NCI-H226 (cell line): ENCODE measurements at regions not wholly inside any gene's neighbourhood (a gene's known extent, or its start where the extent isn't known, plus 50 kb on each side); places are given as distances from the start of the nearest gene placed in this dataset.
A peak's percentile ranks its signal among the peaks of the same experiment; 100 is the strongest.
"Not testable (repeated sequence)": the region's sequence is repeated elsewhere in the genome, so short reads cannot be mapped to it uniquely, and the experiment has no call there.

Experiments used
- DNase-seq: peaks from one replicate; pipeline ENCODE4 v3.0.0-alpha.2; 2015

DNA sequence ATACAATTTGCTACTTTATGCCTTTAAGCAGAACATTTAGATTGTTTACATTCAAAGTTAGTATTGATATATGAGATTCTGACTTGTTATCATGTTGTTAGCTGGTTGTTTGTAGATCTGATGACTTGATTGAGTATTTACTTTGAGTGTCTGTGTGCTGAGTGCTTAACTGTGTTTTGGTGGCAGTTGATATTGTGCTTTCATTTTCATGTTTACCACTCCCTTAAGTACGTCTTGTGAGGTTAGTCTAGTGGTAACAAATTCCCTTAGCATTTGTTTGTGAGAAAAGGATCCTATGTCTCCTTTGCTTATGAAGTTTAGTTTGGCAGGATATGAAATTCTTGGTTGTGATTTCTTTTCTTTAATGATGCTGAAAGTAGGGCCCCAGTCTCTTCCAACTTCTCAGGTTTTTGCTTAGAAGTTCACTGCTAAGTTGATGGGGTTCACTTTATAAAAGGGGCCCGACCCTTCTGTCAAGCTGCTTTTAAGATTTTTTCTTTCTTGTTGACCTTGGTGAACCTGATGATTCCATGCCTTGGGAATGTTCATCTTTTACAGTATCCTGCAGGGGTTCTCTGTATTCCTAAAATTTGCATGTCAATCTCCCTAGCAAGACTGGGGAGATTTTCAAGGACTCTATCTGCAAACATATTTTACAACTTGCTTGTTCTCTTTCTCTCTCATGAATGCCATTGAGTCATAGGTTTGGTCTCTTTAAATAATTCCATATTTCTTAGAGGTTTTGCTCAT, 1095.4 kb upstream of the PCDH20 start:
- peak; percentile 3 for DNase-seq

DNA sequence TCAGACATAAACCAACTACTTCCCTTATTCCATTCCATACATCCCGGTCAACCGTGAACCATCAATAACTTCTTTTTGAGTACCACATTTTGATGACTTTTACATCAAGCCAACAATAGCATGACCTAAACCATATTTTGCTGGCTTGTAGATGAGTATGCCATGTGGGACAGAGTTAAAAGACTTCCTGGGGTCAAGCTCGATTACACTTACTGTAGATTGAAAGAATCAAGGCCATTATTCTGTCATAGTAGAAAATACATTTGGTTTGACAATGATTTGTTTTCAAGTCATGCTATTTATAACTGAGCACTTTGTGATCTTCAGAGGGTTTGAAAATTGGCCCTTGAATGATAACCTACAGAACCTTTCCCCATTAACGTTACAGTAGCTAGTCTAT, 1086.9 kb upstream of the PCDH20 start:
- no peak for DNase-seq

DNA sequence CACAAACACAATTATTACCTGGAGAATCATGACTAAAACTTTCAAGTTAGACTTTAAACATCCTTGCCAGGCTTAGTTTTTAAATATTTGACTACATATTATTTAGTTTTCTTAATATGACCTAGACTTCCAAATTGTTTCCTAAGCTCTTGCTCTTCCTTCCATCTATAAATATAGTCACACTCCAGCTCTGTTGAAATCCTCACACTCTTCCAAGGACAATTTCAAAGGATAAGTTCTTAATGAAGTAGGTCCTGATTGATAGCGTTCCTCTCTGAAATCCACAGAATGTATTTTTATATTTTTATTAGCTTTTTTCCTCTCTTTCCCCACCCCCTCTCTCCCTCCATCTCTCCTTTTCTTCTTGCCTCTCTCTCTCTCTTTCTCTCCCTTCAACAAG, 1074.1 kb upstream of the PCDH20 start:
- no peak for DNase-seq

DNA sequence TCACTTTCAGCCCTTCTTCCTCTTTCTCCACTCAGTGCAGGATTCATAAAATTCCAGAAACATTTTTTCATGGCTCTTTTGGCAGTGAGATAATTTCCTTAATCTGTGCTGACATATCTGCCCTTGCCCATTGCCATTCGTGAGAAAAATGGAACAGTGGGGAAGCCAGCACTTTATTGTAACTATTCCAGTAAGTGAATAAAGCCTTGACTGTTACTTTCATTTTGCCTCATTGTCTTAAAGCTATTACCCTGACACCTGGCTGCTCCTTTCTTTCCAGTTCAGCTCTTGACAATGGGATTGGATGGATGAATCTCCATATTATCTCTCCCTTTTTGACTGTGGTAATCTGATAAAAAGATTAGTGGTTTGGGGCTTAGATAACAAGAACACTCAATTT, 1068.1 kb upstream of the PCDH20 start:
- DNase-seq = peak; percentile 80

DNA sequence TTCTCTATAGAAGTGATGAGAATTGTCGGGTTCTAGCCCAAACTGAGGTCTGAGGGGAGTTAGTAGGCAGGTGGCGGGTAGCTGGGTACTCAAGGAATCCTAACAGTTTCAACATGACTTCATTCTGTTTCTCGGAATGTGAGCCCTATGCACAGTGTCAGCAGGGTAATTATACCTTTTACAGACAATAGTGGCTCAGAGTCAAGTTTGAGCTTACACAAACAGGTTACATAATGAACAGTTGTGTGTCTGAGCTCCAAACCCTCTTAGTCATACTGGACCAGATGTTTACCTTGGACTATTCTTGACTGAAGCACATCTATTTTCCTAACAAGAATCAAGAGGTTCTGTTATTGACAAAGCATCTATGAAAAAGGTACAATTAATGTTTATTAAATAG, 1066.7 kb upstream of the PCDH20 start:
- DNase-seq = no peak

DNA sequence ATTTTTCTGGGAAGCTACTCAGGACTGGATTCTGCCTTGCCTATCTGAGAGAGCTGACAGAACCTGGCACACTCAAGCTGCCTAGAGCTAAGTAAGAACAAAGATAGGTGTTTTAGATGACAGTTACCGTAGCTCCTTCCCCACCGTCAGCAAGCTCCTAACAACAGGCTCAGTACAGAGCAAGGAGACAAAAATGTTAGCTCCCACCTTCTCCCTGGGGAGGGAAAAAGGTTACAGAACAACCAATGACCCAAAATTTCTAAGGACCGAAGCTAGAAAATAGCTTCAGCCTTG, 1058.2 kb upstream of the PCDH20 start:
- no peak for DNase-seq

DNA sequence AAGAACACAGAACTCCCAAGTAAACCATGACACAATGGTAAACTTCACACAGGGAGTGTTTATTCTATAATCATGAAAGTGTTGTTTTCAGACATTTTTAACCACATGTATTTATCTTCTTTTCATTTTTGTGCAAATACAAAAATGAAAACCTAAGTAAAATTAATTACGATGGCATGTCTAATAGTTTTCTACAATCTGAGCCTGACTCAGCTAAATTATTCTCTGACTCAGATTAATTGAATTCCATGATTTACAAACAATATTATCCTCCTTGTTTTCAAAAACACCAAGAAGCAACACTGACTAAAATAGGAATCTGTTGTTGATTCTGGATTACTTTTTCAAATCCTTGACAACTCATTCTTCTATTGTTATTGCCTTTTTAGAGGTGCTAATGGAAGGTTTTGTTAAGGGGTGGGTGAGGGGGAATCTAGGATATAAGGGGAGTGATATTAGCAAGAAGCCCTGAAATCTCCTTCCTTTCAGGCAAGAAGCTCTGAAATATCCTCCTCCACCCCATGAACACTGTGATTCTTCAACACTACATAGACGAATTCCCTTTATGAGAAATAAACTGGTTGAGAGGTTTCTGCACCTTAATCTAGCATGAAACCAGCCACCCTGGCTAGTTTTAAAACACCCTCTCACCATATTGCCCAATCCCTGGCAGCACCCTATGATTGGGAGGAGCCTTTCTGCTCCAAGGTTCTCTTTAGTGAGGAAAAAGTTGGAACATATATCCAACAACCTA, 1057.7 kb upstream of the PCDH20 start:
- no peak for DNase-seq

DNA sequence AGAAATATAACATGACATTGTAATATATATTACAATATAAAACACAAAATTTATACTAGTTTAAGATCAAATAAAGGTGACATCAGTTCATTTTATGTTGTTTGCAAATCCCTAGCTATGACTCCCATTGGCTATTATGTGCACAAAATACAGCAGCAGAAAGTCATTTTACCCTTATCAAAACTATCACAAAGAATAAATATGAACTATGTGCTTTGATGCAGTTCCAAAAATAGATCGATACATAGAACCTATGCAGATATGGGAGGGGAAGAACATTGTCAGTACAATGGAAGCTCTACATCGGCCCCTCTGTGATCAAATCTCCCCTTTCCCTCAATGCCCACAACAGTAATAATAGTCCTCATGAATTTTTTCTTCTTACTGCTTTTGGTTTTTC, 1038.1 kb upstream of the PCDH20 start:
- DNase-seq = no peak

DNA sequence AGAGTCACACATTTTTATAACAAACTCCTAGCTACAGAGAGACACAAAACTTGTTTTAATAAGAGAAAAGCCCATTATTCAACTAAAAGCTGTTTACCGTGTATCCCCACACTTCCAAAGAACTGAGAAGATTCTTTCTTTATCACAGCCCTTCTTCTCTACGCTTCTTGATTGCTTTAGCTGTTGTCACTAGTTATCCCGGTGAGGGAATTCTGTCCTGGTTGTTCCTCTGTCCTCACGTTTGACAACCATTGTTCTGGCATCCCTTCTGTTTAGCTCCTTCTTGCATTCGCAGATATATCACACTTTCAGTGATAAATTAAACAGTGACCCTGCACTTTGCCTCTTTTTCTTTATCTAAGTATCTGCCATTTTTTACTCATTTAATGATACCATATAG, 1035.1 kb upstream of the PCDH20 start:
- DNase-seq = no peak

DNA sequence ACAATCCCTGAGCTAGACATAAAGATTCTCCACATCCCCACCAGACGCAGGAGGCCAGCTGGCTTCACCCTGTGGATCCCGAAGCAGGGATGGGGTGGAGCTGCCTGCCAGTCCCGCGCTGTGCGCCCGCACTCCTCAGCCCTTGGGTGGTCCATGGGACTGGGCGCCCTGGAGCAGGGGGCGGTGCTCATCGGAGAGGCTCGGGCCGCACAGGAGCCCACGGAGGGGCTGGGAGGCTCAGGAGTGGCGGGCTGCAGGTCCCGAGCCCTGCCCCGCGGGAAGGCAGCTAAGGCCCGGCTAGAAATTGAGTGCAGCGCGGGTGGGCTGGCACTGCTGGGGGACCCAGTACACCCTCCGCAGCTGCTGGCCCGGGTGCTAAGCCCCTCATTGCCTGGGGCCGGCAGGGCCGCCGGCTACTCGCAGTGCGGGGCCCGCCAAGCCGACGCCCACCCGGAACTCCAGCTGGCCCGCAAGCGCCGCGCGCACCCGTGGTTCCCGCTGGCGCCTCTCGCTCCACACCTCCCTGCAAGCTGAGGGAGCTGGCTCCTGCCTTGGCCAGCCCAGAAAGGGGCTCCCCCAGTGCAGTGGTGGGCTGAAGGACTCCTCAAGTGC, 1032.2 kb upstream of the PCDH20 start:
- DNase-seq = not testable (repeated sequence)

DNA sequence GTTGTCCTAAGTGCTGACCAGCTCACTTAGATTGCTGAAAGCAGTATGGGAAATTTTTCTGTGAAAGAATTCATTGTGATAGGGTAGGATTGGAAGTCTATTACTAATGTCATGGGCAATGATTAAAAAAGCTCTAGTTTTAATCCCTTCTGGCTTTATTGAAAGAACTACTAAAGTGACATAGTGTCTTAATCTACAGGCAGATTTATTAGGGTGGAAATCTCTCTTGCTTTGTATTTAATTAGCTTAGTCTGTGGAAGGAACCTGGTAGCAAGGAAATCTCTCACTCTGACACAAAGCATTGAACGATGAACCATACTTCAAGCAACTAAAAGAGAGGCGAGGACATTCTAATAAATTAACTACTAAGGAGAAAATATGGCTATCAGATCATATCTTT, 1029.2 kb upstream of the PCDH20 start:
- no peak for DNase-seq

DNA sequence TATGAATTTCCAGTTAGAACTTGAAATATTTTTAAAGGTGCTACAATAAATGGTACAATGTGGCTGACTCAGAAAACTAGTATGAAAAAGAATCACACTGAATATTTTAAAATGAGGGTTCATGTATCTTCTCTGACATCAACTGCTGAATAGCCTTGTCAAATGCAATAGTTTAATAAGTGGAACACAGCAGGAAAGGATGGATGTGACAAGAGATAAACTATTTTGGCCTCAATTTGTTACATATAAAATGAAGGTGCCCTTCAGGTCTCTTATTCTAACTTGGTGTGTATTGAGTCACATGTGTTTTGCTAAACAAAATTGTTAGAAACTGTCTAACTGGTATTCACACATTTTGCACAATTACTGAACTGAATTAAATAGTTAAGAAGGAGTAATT, 1018.4 kb upstream of the PCDH20 start:
- no peak for DNase-seq

DNA sequence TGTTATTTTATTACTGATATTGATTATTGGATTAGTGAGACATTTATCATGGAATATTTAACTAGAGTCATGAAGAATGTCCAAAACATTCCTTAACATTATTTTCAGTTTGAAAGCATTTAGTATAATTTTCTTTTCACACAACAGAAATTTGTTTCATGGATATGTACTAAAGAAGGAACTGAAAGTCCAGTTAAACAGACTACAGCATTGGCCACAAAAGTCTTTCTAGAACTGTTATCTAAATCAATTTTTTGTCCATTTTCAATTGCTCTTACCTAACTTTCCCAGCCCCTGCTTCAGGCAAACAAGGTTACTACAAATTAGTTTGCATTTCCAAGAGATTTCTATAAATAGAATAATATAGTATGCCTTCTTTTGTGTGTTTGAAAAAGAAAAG, 1018.0 kb upstream of the PCDH20 start:
- DNase-seq = no peak

DNA sequence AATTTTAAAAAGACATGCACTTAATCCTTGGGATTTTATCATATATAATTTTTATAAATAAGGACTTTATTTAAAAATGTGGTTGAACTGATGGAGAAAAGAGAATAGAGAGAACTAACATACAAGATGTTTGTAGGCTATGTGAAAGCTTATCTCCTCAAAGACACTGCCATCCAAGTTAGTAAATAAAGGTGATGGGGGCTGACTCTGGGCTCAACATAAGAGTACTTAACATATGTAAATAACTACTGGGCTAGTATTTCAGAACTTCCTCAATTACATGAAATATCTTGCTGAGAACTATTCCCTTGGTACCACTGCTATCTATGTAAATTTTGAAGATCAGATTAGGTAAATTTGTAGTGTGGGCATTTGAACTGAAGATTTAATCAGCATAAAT, 1017.3 kb upstream of the PCDH20 start:
- no peak for DNase-seq

DNA sequence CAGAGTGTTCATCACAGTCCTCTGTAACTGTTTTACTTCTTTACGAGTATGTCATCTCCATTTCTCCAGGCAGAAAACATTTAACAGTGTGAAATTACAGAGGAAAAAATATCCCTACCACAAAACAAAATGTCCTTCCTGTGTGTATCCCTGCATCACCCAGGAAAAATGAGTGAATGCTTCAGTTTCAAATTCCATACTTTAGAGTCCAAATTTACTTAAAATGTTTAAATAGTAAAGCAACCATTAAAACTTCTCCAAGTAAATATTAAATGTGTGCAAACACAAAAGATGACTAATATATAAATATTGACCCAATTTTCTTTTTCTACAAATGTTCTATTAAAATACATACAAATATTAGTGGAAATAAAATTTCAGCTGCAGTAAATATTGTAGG, 1016.6 kb upstream of the PCDH20 start:
- no peak for DNase-seq

DNA sequence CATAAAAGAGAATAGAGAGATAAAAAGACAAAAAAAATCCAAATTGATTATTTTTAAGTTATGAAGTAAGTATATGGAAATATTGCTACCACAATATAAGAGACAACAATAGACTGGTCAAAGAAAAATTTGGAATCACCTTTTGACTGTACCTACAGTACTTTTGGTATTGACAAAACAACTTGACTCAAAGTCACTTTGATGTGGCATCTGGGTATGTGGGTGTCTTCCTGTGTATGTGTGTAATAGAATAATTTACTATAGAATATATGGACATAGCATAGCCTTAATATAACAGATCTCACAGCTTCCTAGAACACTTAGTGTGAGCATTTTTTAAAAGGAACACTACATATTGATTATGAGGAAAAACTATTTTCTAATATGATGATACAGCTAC, 1016.2 kb upstream of the PCDH20 start:
- DNase-seq = no peak

DNA sequence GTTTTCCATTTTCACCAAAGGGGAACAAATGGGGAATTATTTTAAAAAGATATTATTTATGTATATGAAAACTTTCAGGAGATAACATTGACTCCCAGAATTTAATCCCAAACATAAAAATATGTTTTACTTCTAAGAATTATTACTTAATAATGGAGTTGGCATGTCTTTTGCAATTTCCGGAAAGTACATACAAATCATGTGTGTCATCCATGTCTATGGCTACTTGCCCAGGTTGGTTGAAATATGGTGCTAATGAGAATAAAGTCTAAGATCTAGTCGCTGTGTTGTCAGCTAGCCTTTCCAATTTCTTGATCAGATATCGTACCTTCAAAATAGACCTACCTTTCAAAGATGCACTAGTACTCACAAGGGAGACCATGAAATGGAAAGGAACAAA, 1003.2 kb upstream of the PCDH20 start:
- DNase-seq = peak; percentile 77

DNA sequence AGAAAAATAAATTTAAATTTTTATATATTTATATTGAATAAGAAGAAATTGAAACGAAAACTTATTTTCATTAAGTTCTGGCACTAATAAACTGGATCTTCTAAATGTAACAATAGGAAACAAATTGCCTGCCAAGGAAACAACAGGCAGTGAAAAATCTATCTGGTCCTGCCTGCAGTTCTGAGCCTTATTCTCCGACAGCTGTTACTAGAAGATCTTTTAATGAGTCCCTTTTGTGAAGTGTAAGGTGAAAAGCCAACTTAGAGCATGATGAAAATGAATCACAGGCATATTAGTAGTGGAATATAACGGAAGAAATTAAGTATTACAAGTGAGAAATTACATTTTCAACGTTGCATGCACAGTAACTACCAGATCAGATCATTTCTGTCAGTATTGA, 1002.7 kb upstream of the PCDH20 start:
- no peak for DNase-seq

DNA sequence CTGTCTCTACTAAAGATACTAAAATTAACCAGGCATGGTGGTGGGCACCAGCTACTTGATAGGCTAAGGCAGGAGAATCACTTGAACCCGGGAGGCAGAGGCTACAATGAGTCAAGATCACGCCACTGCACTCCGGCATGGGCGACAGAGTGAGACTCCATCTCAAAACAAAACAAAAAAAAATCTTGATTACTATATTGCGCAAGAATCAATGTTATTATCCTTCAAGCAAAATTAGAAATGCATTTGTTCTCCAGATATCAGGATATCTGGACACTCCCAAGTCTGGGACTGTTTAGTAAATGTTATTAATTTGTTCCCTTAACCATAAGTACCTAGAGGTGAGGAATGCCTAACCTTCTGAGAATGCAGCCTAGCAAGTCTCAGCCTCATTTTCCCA, 992.2 kb upstream of the PCDH20 start:
- DNase-seq = no peak

DNA sequence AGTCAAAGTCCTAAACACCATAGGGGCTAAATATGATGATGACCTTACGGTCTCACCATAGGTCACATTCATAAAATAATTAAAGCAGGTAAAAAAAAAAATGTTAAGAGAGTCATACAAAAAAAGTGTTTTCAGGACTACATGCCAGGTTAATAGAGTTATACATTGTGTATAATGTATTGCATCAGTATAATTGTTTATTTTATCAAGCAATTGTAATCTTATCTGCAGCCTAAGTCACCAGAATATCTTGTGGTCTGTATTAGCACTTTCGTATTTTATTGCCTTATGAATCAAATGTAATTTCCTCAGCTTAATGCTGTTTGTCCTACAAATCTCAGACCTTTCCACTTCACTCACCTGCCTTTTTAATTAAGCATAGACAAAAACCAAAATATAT, 972.9 kb upstream of the PCDH20 start:
- DNase-seq = no peak

DNA sequence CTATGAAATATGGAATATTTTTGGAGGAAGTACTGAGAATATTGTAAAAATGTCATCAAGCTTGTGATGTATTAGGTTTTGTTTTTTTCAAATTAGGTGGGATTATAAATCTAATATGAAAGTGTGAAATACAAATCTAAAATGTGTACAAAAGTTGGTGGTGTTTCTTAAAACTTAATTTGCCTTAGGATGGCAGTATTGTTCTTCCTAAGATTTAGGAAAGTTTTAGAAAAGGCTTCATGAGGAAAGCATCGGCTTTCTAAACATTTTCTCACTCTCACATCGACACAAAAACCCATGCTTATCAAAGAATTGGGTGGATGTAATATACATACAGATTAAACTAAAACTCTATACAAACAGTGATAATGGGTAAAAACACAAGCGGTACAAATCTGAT, 972.0 kb upstream of the PCDH20 start:
- no peak for DNase-seq

DNA sequence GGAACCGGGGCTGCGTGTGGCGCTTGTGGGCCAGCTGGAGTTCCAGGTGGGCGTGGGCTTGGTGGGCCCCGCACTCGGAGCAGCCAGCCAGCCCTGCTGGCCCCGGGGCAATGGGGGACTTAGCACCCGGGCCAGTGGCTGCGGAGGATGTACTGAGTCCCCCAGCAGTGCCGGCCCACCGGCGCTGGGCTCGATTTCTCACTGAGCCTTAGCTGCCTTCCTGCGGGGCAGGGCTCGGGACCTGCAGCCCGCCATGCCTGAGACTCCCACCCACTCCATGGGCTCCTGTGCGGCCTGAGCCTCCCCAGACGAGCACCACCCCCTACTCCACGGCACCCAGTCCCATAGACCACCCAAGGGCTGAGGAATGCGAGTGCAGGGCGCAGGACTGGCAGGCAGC, 963.6 kb upstream of the PCDH20 start:
- DNase-seq = not testable (repeated sequence)

DNA sequence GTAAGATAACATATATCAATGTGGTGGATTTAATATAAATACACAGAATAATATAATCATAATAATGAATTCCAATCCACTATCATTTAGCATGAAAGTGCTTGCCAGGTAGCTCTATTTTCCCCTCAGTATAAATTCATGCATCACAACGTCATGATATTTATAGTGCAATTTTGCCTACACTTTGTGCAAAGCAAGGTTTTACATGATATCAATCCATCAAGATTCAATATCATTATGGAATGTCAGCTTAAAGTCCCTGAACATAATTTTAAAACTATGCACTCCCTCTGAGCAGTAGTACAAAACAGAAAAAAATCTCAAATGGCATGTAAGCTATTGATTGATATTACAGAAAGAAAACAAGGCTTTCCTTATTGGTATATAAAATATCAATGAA, 962.2 kb upstream of the PCDH20 start:
- no peak for DNase-seq

DNA sequence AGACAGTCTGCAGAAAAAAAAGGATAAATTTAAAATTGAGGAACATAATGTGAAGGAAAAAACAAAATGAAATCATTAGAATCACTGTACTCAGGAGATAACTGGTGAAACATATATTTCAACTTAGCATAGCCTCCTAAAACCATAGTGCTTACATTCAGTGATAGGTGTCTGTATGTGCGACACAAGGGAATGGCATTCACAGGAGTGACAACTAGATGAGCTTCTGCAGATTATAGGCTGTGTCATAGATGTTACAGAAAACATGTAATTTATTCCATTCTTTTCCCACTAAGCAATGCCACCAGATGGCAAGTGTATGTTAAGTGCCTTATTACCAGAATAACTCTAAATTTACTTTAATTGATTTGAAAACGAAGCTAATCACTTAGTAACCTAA, 960.0 kb upstream of the PCDH20 start:
- no peak for DNase-seq

DNA sequence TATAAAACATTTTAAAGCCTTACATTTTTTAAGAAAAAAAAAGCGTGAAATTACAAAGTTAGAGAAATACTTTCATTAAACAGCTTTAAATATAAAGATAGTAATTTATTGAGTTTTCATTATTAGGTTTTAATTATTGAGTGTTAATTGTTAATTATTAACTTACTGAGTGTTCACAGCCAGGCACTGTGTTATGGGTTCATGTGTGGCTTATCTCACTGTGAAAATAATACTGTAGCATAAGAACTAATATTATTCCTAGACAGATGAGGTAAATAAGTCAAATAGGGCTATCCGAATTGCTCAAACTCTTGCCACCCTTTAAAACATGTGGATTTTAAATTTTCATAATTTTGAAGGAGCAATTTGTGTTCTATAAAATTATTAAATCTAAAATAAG, 956.1 kb upstream of the PCDH20 start:
- no peak for DNase-seq
